GM10266 (cell line): ENCODE measurements at regions not wholly inside any gene's neighbourhood (a gene's known extent, or its start where the extent isn't known, plus 50 kb on each side); places are given as distances from the start of the nearest gene placed in this dataset.

ENCODE experiments used
- DNase-seq: peaks from one replicate; pipeline ENCODE4 v3.0.0; 2012; ENCODE audit errors: extremely low spot score
- TF ChIP-seq, protein P1 (sequence below): IDR thresholded peaks from 2 replicates; pipeline ENCODE4 v1.5.1; 2012; ENCODE audit warnings: mild to moderate bottlenecking, low read depth; ENCODE audit not compliant: control insufficient read depth, insufficient read depth; ENCODE audit errors: missing control alignments

- TF ChIP-seq, protein P1, sequence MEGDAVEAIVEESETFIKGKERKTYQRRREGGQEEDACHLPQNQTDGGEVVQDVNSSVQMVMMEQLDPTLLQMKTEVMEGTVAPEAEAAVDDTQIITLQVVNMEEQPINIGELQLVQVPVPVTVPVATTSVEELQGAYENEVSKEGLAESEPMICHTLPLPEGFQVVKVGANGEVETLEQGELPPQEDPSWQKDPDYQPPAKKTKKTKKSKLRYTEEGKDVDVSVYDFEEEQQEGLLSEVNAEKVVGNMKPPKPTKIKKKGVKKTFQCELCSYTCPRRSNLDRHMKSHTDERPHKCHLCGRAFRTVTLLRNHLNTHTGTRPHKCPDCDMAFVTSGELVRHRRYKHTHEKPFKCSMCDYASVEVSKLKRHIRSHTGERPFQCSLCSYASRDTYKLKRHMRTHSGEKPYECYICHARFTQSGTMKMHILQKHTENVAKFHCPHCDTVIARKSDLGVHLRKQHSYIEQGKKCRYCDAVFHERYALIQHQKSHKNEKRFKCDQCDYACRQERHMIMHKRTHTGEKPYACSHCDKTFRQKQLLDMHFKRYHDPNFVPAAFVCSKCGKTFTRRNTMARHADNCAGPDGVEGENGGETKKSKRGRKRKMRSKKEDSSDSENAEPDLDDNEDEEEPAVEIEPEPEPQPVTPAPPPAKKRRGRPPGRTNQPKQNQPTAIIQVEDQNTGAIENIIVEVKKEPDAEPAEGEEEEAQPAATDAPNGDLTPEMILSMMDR = peak; percentile 11
- no peak for DNase-seq
These were observed 663.7 kb upstream of the B3GAT1 start for GRCh38 chr11:135075740-135076139.

DNA sequence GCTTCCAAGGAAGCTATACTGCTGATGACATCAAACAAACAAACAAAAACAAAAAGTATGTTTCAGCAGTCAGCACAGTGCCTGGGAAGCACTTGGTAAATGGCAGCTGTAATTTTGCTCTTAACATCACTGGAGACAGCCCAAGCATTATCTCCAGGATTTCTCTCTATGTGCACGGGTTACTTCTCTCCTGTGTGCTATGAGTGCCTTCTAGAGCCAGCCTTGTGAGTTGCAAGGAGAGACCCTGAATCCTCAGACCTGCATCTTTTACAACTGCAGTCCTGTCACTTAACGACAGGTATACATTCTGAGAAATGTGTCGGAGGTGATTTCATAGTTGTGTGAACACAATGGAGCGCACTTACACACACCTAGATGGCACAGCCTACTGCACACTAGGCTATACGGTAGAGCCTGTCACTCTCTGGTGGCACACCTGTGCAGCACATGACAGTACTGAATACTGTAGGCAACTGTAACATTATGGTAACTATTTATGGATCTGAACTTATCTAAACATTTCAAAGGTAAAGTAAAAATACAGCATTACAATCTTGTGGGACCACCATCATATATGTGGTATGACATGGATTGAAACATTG, 662.5 kb upstream of the B3GAT1 start:
- TF ChIP-seq, protein P1 = peak; percentile 6
- DNase-seq = no peak

DNA sequence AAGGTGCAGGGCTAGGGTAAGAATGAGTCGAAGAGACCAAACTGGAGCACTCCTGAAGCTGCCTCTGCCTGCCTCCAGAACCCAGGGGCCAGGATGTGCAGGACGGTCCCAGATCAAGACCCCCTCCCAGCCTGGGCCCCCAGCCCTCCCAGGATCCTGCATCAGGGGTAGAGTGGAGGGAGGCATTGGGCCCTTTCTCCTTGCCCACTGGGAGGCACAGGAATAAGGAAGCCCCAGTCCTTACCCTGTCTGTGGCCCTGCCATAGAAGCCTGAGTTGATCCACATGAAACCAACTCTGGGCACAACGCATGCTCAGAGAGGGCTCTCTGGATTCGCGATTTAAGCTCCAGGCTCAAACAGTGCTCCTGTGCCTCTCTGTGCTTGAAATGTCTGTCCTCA, 661.8 kb upstream of the B3GAT1 start:
- TF ChIP-seq, protein P1 = no peak
- no peak for DNase-seq

GRCh38 chr11:135073381-135073780, 661.3 kb upstream of the B3GAT1 start:
- TF ChIP-seq, protein P1 = no peak
- no peak for DNase-seq

DNA sequence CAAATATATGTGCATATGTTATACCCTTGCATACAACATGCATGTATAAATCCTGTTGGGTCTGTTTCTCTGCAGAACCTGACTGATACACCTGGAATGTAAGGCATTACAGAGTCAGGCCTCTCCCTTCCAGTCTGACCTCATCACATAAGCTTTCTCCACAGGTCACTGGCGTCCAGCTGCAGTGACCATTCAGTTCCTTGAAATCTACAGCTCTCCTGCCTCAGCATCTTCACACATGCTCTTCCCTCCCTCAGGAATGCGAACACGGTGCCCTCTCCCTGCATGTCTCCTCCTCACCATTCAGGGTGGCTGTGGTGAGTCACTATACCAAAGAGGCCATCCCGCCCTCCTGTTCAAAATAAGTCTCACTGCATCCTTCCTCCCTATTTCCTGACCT, 657.8 kb upstream of the B3GAT1 start:
- DNase-seq = no peak
- TF ChIP-seq, protein P1 = no peak

DNA sequence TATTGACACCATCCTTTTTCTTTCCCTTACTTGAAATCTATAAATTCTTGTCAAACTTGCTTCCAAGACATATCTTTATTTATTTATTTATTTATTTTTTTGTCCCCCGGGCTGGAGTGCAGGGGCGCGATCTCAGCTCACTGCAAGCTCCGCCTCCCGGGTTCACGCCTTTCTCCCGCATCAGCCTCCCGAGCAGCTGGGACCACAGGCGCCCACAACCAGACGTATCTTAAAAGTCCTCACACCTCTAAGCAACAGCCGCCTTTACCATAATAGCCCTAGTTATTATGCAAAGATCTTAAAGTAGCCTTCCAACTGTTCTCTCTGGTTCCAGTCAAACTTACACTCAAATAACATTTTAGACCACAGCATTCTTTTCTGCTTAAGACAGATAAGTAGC, 657.0 kb upstream of the B3GAT1 start:
- no peak for DNase-seq
- TF ChIP-seq, protein P1 = no peak

DNA sequence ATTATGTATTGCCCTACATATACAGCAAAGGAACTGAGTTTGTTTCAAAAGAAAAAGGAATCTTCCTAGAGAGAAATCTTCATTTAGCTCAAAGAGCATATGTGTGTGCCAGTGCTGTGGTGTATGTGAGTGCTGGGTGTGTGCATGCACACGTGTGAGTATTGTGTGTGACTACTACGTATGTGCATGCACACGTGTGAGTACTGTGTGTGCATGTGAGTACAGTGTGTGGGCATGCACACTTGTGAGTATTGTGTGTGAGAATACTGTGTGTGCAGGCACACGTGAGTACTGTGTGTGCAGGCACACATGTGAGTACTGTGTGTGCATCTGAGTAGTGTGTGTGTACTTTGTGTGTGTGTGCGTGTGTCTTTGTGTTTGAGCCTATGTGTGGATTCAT, 651.0 kb upstream of the B3GAT1 start:
- no peak for DNase-seq
- TF ChIP-seq, protein P1 = no peak
